HUES6 (cell line): ENCODE measurements at regions not wholly inside any gene's neighbourhood (a gene's known extent, or its start where the extent isn't known, plus 50 kb on each side); places are given as distances from the start of the nearest gene placed in this dataset.

ENCODE experiments used
- H3K27ac ChIP-seq: 2 replicates; pipeline ENCODE4 v1.7.0; 2013; ENCODE audit warnings: low read depth, mild to moderate bottlenecking, low read length, inconsistent platforms
- H3K27me3 ChIP-seq: 2 replicates; pipeline ENCODE4 v1.6.1; 2013; ENCODE audit warnings: low read length; ENCODE audit not compliant: control insufficient read depth, insufficient read depth
- H3K36me3 ChIP-seq: 2 replicates; pipeline ENCODE4 v1.6.1; 2013; ENCODE audit warnings: low read length; ENCODE audit not compliant: control insufficient read depth, insufficient read depth
- H3K4me1 ChIP-seq: 2 replicates; pipeline ENCODE4 v1.6.1; 2013; ENCODE audit warnings: low read length; ENCODE audit not compliant: control insufficient read depth, insufficient read depth
- H3K4me3 ChIP-seq: 2 replicates; pipeline ENCODE4 v1.5.1; 2013; ENCODE audit warnings: low read depth, low read length
- H3K9ac ChIP-seq: one replicate; pipeline ENCODE4 v1.6.1; 2013; ENCODE audit warnings: mild to moderate bottlenecking, low read length
- H3K9me3 ChIP-seq: 2 replicates; pipeline ENCODE4 v1.6.1; 2013; ENCODE audit warnings: low read depth, low read length; ENCODE audit not compliant: control insufficient read depth, insufficient read depth

- Histone ChIP-seq H3K36me3 (no peaks in the 10 kb centered on the region), H3K9me3 (no peaks in the 10 kb centered on the region), H3K4me1 (no peaks in the 10 kb centered on the region), H3K27ac (no peak overlapping the region), H3K27me3 (no peaks in the 10 kb centered on the region), H3K4me3 (no peak overlapping the region), H3K9ac (no peak overlapping the region)
Measured at GRCh38 chr6:91691449-91691848, 1104.6 kb upstream of the MAP3K7 start.

DNA sequence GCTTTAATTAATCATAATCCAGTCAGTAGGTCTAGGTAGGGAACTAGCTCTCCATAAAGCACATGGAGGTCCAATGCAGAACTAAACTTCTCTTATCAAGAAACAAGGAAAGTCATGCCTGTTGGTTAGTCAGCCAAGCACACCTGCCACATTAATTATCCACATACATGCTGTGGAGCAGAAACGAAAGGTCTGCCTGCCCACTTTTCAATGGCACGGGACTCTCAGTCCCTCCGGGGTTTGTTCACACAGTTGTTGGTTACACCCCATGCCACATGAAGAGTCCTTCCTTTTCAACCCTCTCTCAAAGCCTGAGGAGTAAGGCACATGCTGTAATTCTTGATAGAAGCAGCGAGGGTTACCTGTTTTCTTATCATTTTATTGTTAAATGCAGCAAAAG is 1096.4 kb upstream of the MAP3K7 start:
- Histone ChIP-seq H3K4me3 (no peak overlapping the region), H3K4me1 (no peaks in the 10 kb centered on the region), H3K36me3 (no peaks in the 10 kb centered on the region), H3K27ac (no peak overlapping the region), H3K27me3 (no peaks in the 10 kb centered on the region), H3K9me3 (no peaks in the 10 kb centered on the region), H3K9ac (no peak overlapping the region)

- Histone ChIP-seq H3K27me3 (no peaks in the 10 kb centered on the region), H3K9me3 (no peaks in the 10 kb centered on the region), H3K4me3 (no peak overlapping the region), H3K36me3 (no peaks in the 10 kb centered on the region), H3K27ac (no peak overlapping the region), H3K9ac (no peak overlapping the region), H3K4me1 (no peaks in the 10 kb centered on the region)
Measured at GRCh38 chr6:91681296-91681695, 1094.4 kb upstream of the MAP3K7 start.

DNA sequence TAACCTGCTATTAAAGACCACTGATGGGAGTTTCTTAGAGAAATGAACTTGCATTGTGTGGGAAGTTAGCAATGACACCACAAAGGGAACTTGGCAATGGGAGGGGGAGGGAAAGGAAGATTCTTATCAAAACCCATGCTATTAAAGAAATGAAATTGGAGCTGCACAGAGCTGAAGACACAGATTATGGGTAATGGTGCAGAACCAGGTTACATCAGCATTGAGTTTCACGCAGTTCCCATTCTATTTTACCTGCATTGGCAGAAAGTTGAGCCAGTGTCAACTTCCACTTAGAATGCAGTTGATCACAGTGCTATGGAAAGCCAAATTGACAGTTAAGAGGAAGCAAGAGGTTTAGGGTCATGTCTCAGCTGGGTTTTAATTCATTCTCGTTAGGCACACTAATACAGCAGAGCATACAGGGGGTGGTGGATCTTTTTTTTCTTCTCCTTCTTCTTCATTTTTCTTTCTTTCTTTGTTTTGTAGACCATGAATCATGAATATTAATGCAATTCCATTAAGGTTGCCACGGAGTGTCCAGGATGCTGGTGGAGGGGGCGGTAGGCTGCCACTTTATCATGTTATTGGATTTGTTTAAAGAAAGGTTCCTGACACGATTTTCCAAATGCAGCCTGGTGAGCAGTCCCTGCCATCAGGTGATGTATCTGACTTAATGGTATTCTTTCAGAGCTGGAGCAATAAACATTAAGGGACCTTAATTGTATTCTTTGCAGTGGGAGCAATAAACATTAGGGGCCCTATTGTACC is 1092.0 kb upstream of the MAP3K7 start:
- Histone ChIP-seq H3K9me3 (no peaks in the 10 kb centered on the region), H3K9ac (no peak overlapping the region), H3K27me3 (no peaks in the 10 kb centered on the region), H3K27ac (no peak overlapping the region), H3K36me3 (no peaks in the 10 kb centered on the region), H3K4me1 (no peaks in the 10 kb centered on the region), H3K4me3 (no peak overlapping the region)

- Histone ChIP-seq H3K4me1 (no peaks in the 10 kb centered on the region), H3K36me3 (no peaks in the 10 kb centered on the region), H3K4me3 (no peak overlapping the region), H3K9me3 (no peaks in the 10 kb centered on the region), H3K9ac (no peak overlapping the region), H3K27ac (no peak overlapping the region), H3K27me3 (no peaks in the 10 kb centered on the region)
Measured at GRCh38 chr6:91672201-91672600, 1085.3 kb upstream of the MAP3K7 start.

DNA sequence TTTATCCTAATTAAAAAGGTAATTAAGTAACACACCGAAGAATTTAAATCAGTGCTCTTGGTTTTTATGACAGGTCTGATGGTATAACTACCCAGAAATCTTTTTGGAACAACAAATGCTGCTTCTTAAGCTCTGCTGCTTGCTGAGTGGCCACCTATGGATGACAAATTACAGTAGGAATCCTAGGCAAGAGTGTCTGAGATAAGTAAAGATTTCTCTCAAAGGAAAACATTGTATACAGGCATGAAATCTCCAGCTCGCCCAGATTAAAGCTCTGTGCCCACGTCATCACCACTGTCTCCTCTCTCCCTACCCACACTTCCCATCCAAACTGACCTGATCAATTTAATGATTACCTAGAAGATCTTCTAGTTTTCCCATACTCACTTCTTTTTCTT is 1083.0 kb upstream of the MAP3K7 start:
- no peaks in the 10 kb centered on the region for H3K9me3 ChIP-seq
- H3K36me3 ChIP-seq, result no peaks in the 10 kb centered on the region
- H3K27ac ChIP-seq, result no peak overlapping the region
- no peak overlapping the region for H3K4me3 ChIP-seq
- H3K27me3 ChIP-seq, result no peaks in the 10 kb centered on the region
- H3K9ac ChIP-seq, result no peak overlapping the region
- no peaks in the 10 kb centered on the region for H3K4me1 ChIP-seq

DNA sequence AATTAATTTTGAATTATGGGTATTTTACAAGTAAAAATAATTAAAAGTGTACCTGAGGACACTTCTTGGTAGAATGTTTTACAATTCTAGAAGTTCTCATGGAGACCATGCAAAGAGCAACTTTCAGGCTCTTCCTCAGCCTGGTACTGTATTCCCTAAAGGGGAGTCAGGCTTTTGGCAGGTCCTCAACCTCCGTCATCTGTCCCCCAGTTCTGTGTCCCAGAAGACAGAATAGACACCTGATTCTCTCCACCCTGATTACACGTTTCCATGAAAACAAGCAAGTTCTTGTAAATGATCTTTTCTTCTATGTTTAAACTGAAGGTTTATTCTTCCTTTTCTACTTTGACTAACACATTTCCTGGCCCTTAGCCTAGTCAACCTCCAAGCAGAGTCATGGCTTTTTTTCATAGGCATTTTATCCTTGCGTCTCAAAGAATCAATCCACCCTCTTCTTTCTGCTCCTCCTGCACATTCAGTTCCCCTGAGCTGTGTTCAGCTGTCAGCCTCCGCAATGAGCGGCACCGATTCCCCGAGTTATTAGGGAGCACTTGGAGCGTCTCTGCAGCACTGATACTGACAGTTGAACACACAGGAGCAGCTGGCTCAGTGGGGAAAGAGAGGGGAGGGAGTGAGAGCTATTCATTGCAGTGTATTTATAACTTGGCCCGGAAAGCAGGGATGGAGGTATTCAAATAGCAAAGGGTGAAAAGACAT is 1082.4 kb upstream of the MAP3K7 start:
- Histone ChIP-seq H3K27ac (no peak overlapping the region), H3K4me3 (no peak overlapping the region), H3K27me3 (no peaks in the 10 kb centered on the region), H3K9me3 (0 out of 2 replicates have a peak, but pooled peaks cover 3% of the 10 kb centered on the region), H3K36me3 (no peaks in the 10 kb centered on the region), H3K4me1 (no peaks in the 10 kb centered on the region), H3K9ac (no peak overlapping the region)

DNA sequence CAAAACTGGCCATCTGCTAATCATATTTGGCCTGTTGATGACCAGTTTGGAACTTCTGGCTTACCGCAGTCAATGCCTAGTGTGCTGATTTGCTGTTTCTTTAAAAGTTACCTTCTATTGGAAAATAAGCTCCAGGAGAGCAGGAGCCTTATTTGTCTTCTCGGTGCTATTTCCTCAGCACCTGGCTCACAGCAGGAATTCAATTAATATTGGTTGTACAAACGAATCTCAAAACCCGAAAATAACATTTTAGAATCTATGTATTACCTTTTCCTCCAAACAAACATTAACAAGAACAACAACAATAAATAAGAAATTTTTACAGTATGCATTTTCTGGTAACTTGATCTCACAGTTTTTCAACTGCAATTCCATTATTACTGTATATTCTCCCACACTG is 1080.7 kb upstream of the MAP3K7 start:
- no peaks in the 10 kb centered on the region for H3K27me3 ChIP-seq
- no peaks in the 10 kb centered on the region for H3K36me3 ChIP-seq
- no peak overlapping the region for H3K9ac ChIP-seq
- no peaks in the 10 kb centered on the region for H3K4me1 ChIP-seq
- no peak overlapping the region for H3K4me3 ChIP-seq
- peaks cover 6% of the 10 kb centered on the region; the same call in 1 of the 2 replicates for H3K9me3 ChIP-seq
- H3K27ac ChIP-seq, result no peak overlapping the region

GRCh38 chr6:91664327-91664959 is 1077.6 kb upstream of the MAP3K7 start:
- H3K27ac ChIP-seq, result no peak overlapping the region

GRCh38 chr6:91660893-91661292 is 1074.0 kb upstream of the MAP3K7 start:
- Histone ChIP-seq H3K4me3 (no peak overlapping the region), H3K4me1 (no peaks in the 10 kb centered on the region), H3K9ac (no peak overlapping the region), H3K27ac (no peak overlapping the region), H3K27me3 (no peaks in the 10 kb centered on the region), H3K36me3 (no peaks in the 10 kb centered on the region), H3K9me3 (peaks cover 6% of the 10 kb centered on the region; the same call in 1 of the 2 replicates)

More at GRCh38 chr6:91664327-91664959, 1077.6 kb upstream of the MAP3K7 start:
- Histone ChIP-seq H3K36me3 (no peaks in the 10 kb centered on the region), H3K27me3 (no peaks in the 10 kb centered on the region), H3K9ac (no peak overlapping the region), H3K4me3 (no peak overlapping the region), H3K4me1 (no peaks in the 10 kb centered on the region), H3K9me3 (peaks cover 6% of the 10 kb centered on the region; the same call in 1 of the 2 replicates)

DNA sequence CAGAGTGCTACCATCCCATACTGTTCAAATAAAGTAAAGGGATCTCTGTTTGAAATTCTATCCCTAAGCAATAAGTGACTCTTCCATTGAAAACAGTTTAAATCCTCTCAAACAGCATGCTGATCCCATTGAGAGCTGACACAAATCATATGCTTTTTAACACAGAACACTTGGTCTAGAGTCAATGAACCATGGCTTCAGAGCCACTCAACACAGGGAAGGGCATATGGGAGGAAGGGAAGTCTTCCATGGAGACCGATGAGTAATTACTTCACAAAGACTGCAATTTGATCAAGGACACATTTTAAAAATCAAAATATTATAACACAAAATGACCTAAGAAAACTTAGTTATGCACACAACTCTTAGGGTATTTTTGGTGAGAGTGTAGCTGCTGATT is 1073.0 kb upstream of the MAP3K7 start:
- H3K36me3 ChIP-seq, result no peaks in the 10 kb centered on the region
- H3K27me3 ChIP-seq, result no peaks in the 10 kb centered on the region
- H3K9me3 ChIP-seq, result peaks cover 6% of the 10 kb centered on the region; the same call in 1 of the 2 replicates
- H3K4me1 ChIP-seq, result peaks cover 6% of the 10 kb centered on the region
- no peak overlapping the region for H3K27ac ChIP-seq
- H3K4me3 ChIP-seq, result no peak overlapping the region
- no peak overlapping the region for H3K9ac ChIP-seq
